Astrocyte (in vitro differentiated cells and primary cell): ENCODE measurements at regions not wholly inside any gene's neighbourhood (a gene's known extent, or its start where the extent isn't known, plus 50 kb on each side); places are given as distances from the start of the nearest gene placed in this dataset.

Experiments used
- DNase-seq: peaks from one replicate; pipeline ENCODE4 v3.0.0-alpha.2; 2010; ENCODE audit warnings: low read depth
- FAIRE-seq: peaks from 2 replicates; lab custom pipeline; 2011; peaks lifted over from hg19 to GRCh38; lab: Jason Lieb, UNC
- H2AFZ ChIP-seq: 2 replicates; pipeline ENCODE4 v1.6.0; 2012; ENCODE audit warnings: low read depth, low read length, inconsistent platforms
- H3K27ac ChIP-seq: 2 replicates; pipeline ENCODE4 v1.5.1; 2011; ENCODE audit warnings: low read depth, low read length, inconsistent platforms
- H3K27me3 ChIP-seq: 2 replicates; pipeline ENCODE4 v1.6.0; 2011; ENCODE audit warnings: low read length, inconsistent platforms; ENCODE audit not compliant: insufficient read depth
- H3K36me3 ChIP-seq: 2 replicates; pipeline ENCODE4 v1.5.1; 2011; ENCODE audit warnings: low read length, inconsistent platforms; ENCODE audit not compliant: insufficient read depth
- H3K4me1 ChIP-seq: 2 replicates; pipeline ENCODE4 v1.5.1; 2011; ENCODE audit warnings: low read length, inconsistent platforms; ENCODE audit not compliant: insufficient read depth
- H3K4me2 ChIP-seq: 2 replicates; pipeline ENCODE4 v1.6.0; 2012; ENCODE audit warnings: low read length, inconsistent platforms
- H3K4me3 ChIP-seq: 2 replicates; pipeline ENCODE4 v1.5.1; 2011; ENCODE audit warnings: low read depth, mild to moderate bottlenecking, low read length, inconsistent platforms; ENCODE audit not compliant: insufficient read depth
- H3K79me2 ChIP-seq: 2 replicates; pipeline ENCODE4 v1.6.0; 2012; ENCODE audit warnings: mild to moderate bottlenecking, low read length, inconsistent platforms; ENCODE audit not compliant: insufficient read depth
- H3K9ac ChIP-seq: 2 replicates; pipeline ENCODE4 v1.6.0; 2012; ENCODE audit warnings: mild to moderate bottlenecking, low read length, inconsistent platforms
- H3K9me3 ChIP-seq: 2 replicates; pipeline ENCODE4 v1.5.1; 2012; ENCODE audit warnings: low read depth, mild to moderate bottlenecking, low read length, inconsistent platforms; ENCODE audit not compliant: insufficient read depth
- H4K20me1 ChIP-seq: 2 replicates; pipeline ENCODE4 v1.6.0; 2012; ENCODE audit warnings: low read length, inconsistent platforms; ENCODE audit not compliant: insufficient read depth
- H3K27ac Mint-ChIP-seq: one replicate; pipeline ENCODE4 v1.8.0; 2021; ENCODE audit warnings: mild to moderate bottlenecking, mixed read lengths; ENCODE audit not compliant: unreplicated experiment
- H3K27me3 Mint-ChIP-seq: one replicate; pipeline ENCODE4 v1.8.0; 2021; ENCODE audit warnings: low read depth, mixed read lengths; ENCODE audit not compliant: unreplicated experiment
- H3K36me3 Mint-ChIP-seq: one replicate; pipeline ENCODE4 v1.8.0; 2021; ENCODE audit warnings: low read depth, mixed read lengths; ENCODE audit not compliant: unreplicated experiment
- H3K4me1 Mint-ChIP-seq: one replicate; pipeline ENCODE4 v1.8.0; 2021; ENCODE audit warnings: low read depth, mixed read lengths; ENCODE audit not compliant: unreplicated experiment
- H3K4me3 Mint-ChIP-seq: one replicate; pipeline ENCODE4 v1.8.0; 2021; ENCODE audit warnings: mild to moderate bottlenecking, moderate library complexity, mixed read lengths; ENCODE audit not compliant: unreplicated experiment
- H3K9me3 Mint-ChIP-seq: one replicate; pipeline ENCODE4 v1.8.0; 2021; ENCODE audit warnings: mild to moderate bottlenecking, mixed read lengths; ENCODE audit not compliant: unreplicated experiment
- CTCF ChIP-seq: IDR thresholded peaks from 2 replicates; pipeline ENCODE4 v1.5.1; 2011; ENCODE audit warnings: low read depth, mild to moderate bottlenecking, inconsistent platforms, low read length, moderate library complexity; ENCODE audit not compliant: insufficient read depth
- EZH2 ChIP-seq: IDR thresholded peaks from 2 replicates; pipeline ENCODE4 v1.6.1; 2012; ENCODE audit warnings: mild to moderate bottlenecking, low read length, inconsistent platforms; ENCODE audit not compliant: insufficient read depth

GRCh38 chr10:60576130-60577069 lies 186.7 kb upstream of the ANK3 start:
- no peak overlapping the region for H3K27ac ChIP-seq
- H3K4me2 ChIP-seq = no peak overlapping the region
- Mint-ChIP-seq H3K4me1 (peaks cover 15% of the 10 kb centered on the region), H3K9me3 (no peaks in the 10 kb centered on the region), H3K36me3 (no peaks in the 10 kb centered on the region), H3K27me3 (no peaks in the 10 kb centered on the region), H3K4me3 (no peak overlapping the region), H3K27ac (no peak overlapping the region)
- no peaks in the 10 kb centered on the region for H4K20me1 ChIP-seq
- H3K4me3 ChIP-seq = no peak overlapping the region
- TF ChIP-seq CTCF (no peak), EZH2 (no peak)
- H3K9ac ChIP-seq = no peak overlapping the region
- no peaks in the 10 kb centered on the region for H3K9me3 ChIP-seq
- DNase-seq (no peak), FAIRE-seq (no peak)
- no peaks in the 10 kb centered on the region for H3K79me2 ChIP-seq
- peaks cover 4% of the 10 kb centered on the region for H3K4me1 ChIP-seq
- H3K36me3 ChIP-seq = no peaks in the 10 kb centered on the region
- H3K27me3 ChIP-seq = no peaks in the 10 kb centered on the region
- no peak overlapping the region for H2AFZ ChIP-seq

GRCh38 chr10:60575105-60575504 lies 185.4 kb upstream of the ANK3 start:
- peak; percentile 18 for DNase-seq
- no peaks in the 10 kb centered on the region for H3K36me3 Mint-ChIP-seq
- H3K9me3 Mint-ChIP-seq = no peaks in the 10 kb centered on the region
- no peaks in the 10 kb centered on the region for H3K9me3 ChIP-seq
- no peak overlapping the region for H3K4me2 ChIP-seq
- H3K4me3 ChIP-seq = no peak overlapping the region
- H3K27ac Mint-ChIP-seq = no peak overlapping the region
- H3K36me3 ChIP-seq = no peaks in the 10 kb centered on the region
- H3K79me2 ChIP-seq = peaks cover 12% of the 10 kb centered on the region
- H4K20me1 ChIP-seq = no peaks in the 10 kb centered on the region
- no peak for FAIRE-seq
- TF ChIP-seq CTCF (no peak), EZH2 (no peak)
- no peak overlapping the region for H2AFZ ChIP-seq
- H3K27ac ChIP-seq = no peak overlapping the region
- no peak overlapping the region for H3K9ac ChIP-seq
- H3K27me3 Mint-ChIP-seq = no peaks in the 10 kb centered on the region
- H3K27me3 ChIP-seq = no peaks in the 10 kb centered on the region
- peaks cover 15% of the 10 kb centered on the region for H3K4me1 Mint-ChIP-seq
- H3K4me1 ChIP-seq = peaks cover 4% of the 10 kb centered on the region
- no peak overlapping the region for H3K4me3 Mint-ChIP-seq

GRCh38 chr10:60574388-60574787 lies 184.7 kb upstream of the ANK3 start:
- H2AFZ ChIP-seq = no peak overlapping the region
- H3K27ac ChIP-seq = no peak overlapping the region
- H3K4me1 ChIP-seq = peaks cover 4% of the 10 kb centered on the region
- no peaks in the 10 kb centered on the region for H3K27me3 ChIP-seq
- peaks cover 15% of the 10 kb centered on the region for H3K79me2 ChIP-seq
- TF ChIP-seq EZH2 = no peak
- no peak for TF ChIP-seq CTCF
- H3K9me3 Mint-ChIP-seq = no peaks in the 10 kb centered on the region
- H3K9ac ChIP-seq = no peak overlapping the region
- H4K20me1 ChIP-seq = no peaks in the 10 kb centered on the region
- H3K36me3 ChIP-seq = no peaks in the 10 kb centered on the region
- FAIRE-seq = no peak
- no peak overlapping the region for H3K4me3 Mint-ChIP-seq
- H3K27me3 Mint-ChIP-seq = no peaks in the 10 kb centered on the region
- H3K36me3 Mint-ChIP-seq = no peaks in the 10 kb centered on the region
- H3K4me3 ChIP-seq = no peak overlapping the region
- H3K4me2 ChIP-seq = no peak overlapping the region
- peaks cover 15% of the 10 kb centered on the region for H3K4me1 Mint-ChIP-seq
- no peaks in the 10 kb centered on the region for H3K9me3 ChIP-seq
- no peak for DNase-seq
- H3K27ac Mint-ChIP-seq = no peak overlapping the region
